Activated T-cell treated with anti-CD3 and anti-CD28 coated beads, Interleukin-2, amount 50 U/mL, for 24 hours (primary cell): ENCODE measurements at regions not wholly inside any gene's neighbourhood (a gene's known extent, or its start where the extent isn't known, plus 50 kb on each side); places are given as distances from the start of the nearest gene placed in this dataset.

Experiments
- DNase-seq: peaks from one replicate; pipeline ENCODE4 v3.0.0-alpha.2; 2020
- H3K27ac Mint-ChIP-seq: 2 replicates; pipeline ENCODE4 v1.8.0; 2020; ENCODE audit warnings: mild to moderate bottlenecking, mixed read lengths
- H3K27me3 Mint-ChIP-seq: 2 replicates; pipeline ENCODE4 v1.8.0; 2020; ENCODE audit warnings: mixed read lengths
- H3K36me3 Mint-ChIP-seq: 2 replicates; pipeline ENCODE4 v1.8.0; 2020; ENCODE audit warnings: low read depth, mixed read lengths
- H3K4me1 Mint-ChIP-seq: 2 replicates; pipeline ENCODE4 v1.8.0; 2020; ENCODE audit warnings: low read depth, mixed read lengths
- H3K4me3 Mint-ChIP-seq: 2 replicates; pipeline ENCODE4 v1.8.0; 2020; ENCODE audit warnings: mild to moderate bottlenecking, moderate library complexity, mixed read lengths
- H3K9me3 Mint-ChIP-seq: 2 replicates; pipeline ENCODE4 v1.8.0; 2020; ENCODE audit warnings: mixed read lengths

DNA sequence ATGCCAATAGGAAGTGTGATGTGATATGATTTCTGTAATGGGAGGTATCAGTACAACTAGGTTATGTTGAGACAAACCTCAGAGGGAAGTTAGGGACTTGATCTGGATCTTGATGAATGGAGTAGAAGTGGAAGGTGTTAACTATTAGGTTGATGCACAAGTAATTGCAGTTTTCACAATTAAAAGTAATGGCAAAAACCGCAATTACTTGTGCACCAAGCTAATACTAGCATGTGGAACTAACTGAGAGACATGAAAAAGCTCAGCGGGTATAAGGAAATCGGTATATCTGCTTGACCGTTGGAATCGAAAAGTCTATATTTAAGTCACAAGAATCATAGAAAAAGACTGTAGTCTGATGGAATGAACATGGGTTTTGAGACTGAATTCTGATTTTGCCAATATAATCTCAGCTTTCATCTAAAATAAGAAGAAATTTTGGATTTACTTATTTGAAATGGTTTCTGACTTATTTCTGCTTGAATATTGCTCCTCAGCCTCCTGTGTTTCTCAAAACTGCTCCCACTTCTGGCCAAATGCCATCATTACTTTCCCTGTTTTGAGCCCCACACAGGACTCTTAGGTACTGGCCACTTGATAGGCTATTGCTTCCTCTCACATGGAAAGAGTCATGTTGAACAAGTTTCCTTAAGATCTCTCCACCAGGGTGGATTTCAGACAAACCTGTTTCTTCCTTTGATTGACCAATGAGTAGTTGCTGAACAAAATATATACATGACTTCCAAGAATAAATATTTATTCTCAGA, 271.5 kb upstream of the COL8A1 start:
- Mint-ChIP-seq H3K4me3 (no peak overlapping the region), H3K27me3 (no peaks in the 10 kb centered on the region), H3K36me3 (no peaks in the 10 kb centered on the region), H3K9me3 (peaks cover 6% of the 10 kb centered on the region), H3K4me1 (no peaks in the 10 kb centered on the region), H3K27ac (no peak overlapping the region)
- no peak for DNase-seq

DNA sequence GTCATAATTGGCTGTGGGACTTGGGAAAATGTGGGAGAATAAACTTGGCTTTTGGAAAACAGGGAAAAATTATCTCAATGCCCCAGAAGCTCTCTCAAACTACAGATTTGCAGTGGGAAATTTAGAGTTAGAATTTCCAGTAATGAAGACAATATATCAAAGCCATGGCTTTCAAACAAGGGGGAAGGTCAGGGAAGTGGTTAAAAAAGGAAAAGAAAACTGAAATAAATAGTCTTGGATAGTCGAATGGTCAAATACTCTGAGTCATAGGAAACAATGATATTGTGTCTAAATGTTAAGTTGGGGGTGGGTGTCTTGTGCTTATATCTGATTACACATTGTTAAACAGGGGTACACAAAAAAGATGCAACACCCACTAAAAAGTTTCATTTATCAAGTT, 272.4 kb upstream of the COL8A1 start:
- peaks cover 4% of the 10 kb centered on the region for H3K9me3 Mint-ChIP-seq
- no peaks in the 10 kb centered on the region for H3K4me1 Mint-ChIP-seq
- no peak for DNase-seq
- H3K36me3 Mint-ChIP-seq = no peaks in the 10 kb centered on the region
- H3K27me3 Mint-ChIP-seq = no peaks in the 10 kb centered on the region
- no peak overlapping the region for H3K27ac Mint-ChIP-seq
- H3K4me3 Mint-ChIP-seq = no peak overlapping the region

DNA sequence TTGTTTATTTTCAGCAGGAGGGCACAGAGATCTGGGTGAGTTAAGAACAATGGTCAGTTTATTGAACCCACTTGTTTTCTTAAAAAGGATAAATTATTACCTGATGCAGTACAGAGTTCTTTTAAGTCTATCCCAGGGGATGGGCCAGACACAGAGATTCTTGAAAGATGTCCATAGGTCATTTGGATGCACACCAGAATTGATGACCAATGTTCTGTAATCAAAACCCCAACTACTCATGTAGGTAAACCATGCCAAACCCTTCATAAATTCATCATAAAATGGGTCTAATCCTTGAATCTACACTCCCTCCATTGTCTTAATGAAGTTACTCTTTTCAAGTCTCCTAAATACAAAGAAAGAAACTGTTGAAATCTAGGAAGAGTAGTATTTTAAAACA, 273.0 kb upstream of the COL8A1 start:
- Mint-ChIP-seq H3K36me3 (no peaks in the 10 kb centered on the region), H3K27me3 (no peaks in the 10 kb centered on the region), H3K4me1 (no peaks in the 10 kb centered on the region), H3K4me3 (no peak overlapping the region), H3K9me3 (peaks cover 4% of the 10 kb centered on the region), H3K27ac (no peak overlapping the region)
- no peak for DNase-seq

DNA sequence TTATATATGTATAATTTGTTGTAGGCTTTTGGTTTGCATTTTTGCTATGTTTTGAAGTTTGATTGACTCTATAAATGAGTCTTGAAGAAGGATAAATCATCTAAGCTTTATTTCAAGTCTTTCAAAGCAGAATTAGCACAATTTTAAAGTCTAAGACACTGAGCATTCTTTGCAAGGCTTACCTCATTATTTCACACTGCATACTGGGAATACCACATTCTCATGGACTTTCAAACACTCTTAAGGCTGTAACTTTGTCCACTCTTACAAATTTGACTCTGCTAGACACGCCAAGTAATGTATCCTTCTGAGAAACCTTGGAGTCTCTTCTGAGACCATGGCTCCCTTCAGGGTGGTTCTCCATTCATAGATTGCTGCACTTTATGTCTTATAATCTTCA, 281.3 kb upstream of the COL8A1 start:
- Mint-ChIP-seq H3K9me3 (no peaks in the 10 kb centered on the region), H3K27me3 (no peaks in the 10 kb centered on the region), H3K4me1 (no peaks in the 10 kb centered on the region), H3K27ac (no peak overlapping the region), H3K36me3 (no peaks in the 10 kb centered on the region), H3K4me3 (no peak overlapping the region)
- DNase-seq = no peak

DNA sequence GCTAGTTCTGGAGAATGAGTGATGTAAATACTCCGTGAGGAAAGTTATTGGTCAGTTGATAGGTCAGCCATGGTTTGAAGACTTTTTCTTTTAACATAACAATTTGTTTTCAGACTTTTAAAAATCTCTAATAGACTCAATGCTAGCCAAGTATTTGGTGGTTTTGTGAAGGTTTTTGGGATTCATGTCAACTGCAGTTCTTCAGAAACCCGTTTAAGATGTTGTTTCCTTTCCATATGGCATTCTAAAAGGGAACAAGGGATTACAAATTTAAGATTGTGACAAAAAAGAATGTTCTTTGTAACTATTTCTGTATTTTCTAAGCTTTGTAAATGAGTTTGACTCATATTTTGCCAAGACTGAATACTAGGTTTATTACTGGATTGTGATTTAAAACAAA, 281.7 kb upstream of the COL8A1 start:
- DNase-seq = no peak
- H3K9me3 Mint-ChIP-seq = no peaks in the 10 kb centered on the region
- H3K27me3 Mint-ChIP-seq = no peaks in the 10 kb centered on the region
- no peaks in the 10 kb centered on the region for H3K4me1 Mint-ChIP-seq
- no peak overlapping the region for H3K27ac Mint-ChIP-seq
- H3K36me3 Mint-ChIP-seq = no peaks in the 10 kb centered on the region
- no peak overlapping the region for H3K4me3 Mint-ChIP-seq

DNA sequence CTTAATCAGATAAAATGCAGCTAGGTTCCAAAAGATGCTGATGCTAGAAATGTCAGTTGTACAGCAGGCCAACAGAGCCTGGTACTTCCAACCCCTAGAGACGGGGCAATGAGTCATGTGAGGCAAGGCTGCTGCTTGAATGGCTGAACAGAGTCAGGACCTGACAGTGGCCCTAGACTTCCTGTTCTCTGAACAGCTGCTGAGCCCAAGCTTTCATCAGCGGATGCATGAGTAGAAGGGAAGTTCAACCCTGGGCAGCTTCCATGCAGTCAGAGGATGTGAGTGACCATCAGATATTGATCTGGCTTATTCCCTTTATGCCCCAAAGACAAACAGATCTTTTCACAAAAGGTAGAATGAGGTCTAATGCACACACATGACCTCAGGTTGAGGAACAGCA, 282.9 kb upstream of the COL8A1 start:
- Mint-ChIP-seq H3K4me1 (no peaks in the 10 kb centered on the region), H3K9me3 (no peaks in the 10 kb centered on the region), H3K4me3 (no peak overlapping the region), H3K27me3 (no peaks in the 10 kb centered on the region), H3K27ac (no peak overlapping the region), H3K36me3 (no peaks in the 10 kb centered on the region)
- DNase-seq = no peak

DNA sequence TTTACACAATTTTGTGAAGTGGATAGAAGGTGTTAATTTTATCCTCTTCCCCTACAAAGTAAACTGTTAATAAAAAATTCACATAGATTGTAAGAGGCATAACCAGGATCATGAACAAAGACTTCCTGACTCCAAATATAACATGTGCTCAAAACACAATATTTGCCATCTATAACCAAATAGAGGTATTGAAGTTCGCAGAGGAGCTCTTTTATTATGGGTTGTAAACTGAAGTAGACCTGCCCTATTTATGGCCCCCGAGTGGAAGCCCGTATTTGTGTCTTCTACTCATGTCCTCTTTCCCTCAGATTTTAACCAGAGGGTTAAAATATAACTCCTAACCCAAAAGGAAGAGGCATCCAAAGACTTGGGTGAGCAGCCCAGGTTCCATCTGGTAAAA, 285.6 kb upstream of the COL8A1 start:
- no peaks in the 10 kb centered on the region for H3K4me1 Mint-ChIP-seq
- no peaks in the 10 kb centered on the region for H3K27me3 Mint-ChIP-seq
- H3K9me3 Mint-ChIP-seq = no peaks in the 10 kb centered on the region
- no peak overlapping the region for H3K27ac Mint-ChIP-seq
- no peak for DNase-seq
- H3K4me3 Mint-ChIP-seq = no peak overlapping the region
- no peaks in the 10 kb centered on the region for H3K36me3 Mint-ChIP-seq

DNA sequence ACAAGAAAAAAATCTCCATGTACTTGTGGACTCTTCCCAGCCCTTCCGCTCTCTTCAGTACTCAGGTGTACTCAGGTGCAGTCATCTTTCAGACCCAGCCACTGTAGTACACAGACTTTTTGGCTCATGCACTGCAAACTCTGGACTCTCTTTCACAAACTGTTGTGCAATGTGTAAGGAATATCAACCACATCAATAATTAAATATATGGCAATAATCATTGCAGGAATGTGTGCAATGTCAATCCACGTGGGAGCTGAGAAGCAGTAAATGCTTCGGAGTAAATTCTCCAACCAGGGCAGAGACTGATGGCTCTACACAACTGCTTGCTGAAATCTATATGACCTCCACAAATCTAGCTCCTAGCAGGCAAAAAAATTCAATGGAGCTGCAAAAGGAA, 287.3 kb upstream of the COL8A1 start:
- Mint-ChIP-seq H3K4me3 (no peak overlapping the region), H3K9me3 (no peaks in the 10 kb centered on the region), H3K27ac (no peak overlapping the region), H3K27me3 (no peaks in the 10 kb centered on the region), H3K36me3 (no peaks in the 10 kb centered on the region), H3K4me1 (no peaks in the 10 kb centered on the region)
- DNase-seq = no peak

DNA sequence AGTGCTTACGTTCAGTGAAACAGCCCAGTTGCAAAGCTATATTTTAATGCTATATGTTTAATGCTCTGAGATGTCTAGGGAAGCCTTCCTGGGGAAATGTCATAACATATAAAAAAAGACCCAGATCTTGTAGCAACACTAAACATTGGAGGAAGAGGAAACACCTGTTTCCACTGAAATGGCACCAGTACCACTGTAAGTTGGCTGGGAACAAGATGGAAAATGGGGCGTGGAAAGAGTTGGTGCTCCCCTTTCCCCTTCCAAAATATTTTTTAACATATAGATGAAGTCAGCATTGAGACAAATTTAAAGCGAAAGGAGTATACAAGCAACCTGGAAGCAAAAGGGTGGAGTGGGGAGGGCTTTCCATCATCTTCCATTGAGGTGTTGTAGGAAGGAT, 289.9 kb upstream of the COL8A1 start:
- no peak overlapping the region for H3K27ac Mint-ChIP-seq
- no peaks in the 10 kb centered on the region for H3K4me1 Mint-ChIP-seq
- H3K27me3 Mint-ChIP-seq = no peaks in the 10 kb centered on the region
- no peak overlapping the region for H3K4me3 Mint-ChIP-seq
- H3K36me3 Mint-ChIP-seq = no peaks in the 10 kb centered on the region
- no peaks in the 10 kb centered on the region for H3K9me3 Mint-ChIP-seq
- no peak for DNase-seq

DNA sequence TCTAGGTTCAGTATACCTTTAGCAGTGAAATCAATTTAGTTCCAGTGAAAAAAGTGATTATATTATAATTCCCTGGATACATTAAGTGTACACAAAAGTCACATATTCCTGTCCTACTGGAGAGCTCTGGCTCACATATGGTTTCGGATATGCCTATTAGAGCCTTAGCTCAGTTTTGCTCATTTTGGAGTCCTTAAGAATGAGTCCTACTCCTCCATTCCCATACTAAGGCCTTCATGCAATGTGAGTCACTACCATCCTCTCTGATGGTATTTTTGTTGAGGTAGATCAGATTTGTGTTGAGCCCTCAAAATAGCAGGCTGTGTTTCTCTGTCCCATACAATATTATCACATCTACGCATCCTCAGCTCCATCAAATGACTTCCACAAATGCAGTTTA, 294.2 kb upstream of the COL8A1 start:
- Mint-ChIP-seq H3K27me3 (no peaks in the 10 kb centered on the region), H3K27ac (no peak overlapping the region)
- DNase-seq = no peak

DNA sequence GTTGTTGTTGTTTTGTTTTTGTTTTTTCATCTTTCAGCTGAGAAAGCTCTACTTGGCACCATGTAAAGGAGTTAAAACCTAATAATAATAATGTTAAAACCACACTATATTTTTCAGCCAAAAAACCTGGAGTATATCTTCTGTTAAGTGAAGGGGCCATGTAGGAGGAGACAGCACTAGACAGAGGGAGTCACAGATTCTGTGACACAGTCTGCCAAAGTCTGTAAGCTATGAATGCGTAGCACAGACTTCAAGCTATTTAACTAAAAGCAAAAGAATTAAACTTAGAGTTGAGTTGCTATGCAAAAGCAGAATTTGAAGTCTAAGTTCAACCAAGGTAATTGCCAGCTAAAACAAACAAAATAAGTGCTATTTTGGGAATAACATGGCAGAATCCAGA, 296.0 kb upstream of the COL8A1 start:
- Mint-ChIP-seq H3K27me3 (no peaks in the 10 kb centered on the region), H3K9me3 (peaks cover 5% of the 10 kb centered on the region), H3K36me3 (no peaks in the 10 kb centered on the region), H3K4me3 (no peak overlapping the region), H3K27ac (no peak overlapping the region), H3K4me1 (no peaks in the 10 kb centered on the region)
- no peak for DNase-seq

More for the DNA sequence above, 294.2 kb upstream of the COL8A1 start:
- no peaks in the 10 kb centered on the region for H3K4me1 Mint-ChIP-seq
- no peaks in the 10 kb centered on the region for H3K36me3 Mint-ChIP-seq
- H3K9me3 Mint-ChIP-seq = peaks cover 5% of the 10 kb centered on the region
- no peak overlapping the region for H3K4me3 Mint-ChIP-seq

DNA sequence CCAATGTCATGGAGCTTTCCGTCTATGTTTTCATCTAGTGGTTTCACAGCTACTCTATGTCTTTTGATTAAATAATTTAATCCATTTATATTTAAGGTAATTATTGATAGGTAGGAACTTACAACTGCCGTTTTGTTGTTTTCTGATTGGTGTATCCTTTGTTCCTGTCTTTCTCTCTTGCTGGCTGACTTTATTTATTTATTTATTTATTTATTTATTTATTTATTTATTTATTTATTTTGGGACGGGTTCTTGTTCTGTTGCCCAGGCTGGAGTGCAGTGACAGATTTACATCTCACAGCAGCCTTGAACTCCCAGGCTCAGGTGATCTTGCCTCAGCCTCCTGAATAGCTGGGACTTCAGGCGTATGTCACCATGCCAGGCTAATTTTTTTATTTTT, 299.2 kb upstream of the COL8A1 start:
- no peak overlapping the region for H3K4me3 Mint-ChIP-seq
- peaks cover 5% of the 10 kb centered on the region for H3K9me3 Mint-ChIP-seq
- no peaks in the 10 kb centered on the region for H3K27me3 Mint-ChIP-seq
- no peaks in the 10 kb centered on the region for H3K36me3 Mint-ChIP-seq
- no peak for DNase-seq
- no peaks in the 10 kb centered on the region for H3K4me1 Mint-ChIP-seq
- no peak overlapping the region for H3K27ac Mint-ChIP-seq

DNA sequence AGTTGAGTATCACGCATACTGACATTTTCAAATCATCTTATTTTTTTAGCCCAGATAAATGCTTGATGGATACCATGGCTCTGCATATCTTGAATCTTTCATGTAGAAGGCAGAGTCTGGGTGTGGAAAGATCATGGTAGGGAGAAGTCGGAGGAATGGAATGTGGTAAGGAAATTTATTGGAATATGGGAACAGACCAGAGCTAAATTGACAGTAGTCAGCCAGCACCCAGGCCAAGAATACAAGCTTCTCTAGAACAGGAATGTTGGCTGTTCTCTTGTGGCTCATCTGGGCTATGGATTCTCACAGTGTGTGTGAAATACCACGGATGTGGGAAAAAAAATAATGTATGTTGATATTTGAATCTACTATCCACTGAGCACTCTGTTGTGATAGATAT, 305.7 kb upstream of the COL8A1 start:
- Mint-ChIP-seq H3K36me3 (no peaks in the 10 kb centered on the region), H3K4me3 (no peak overlapping the region), H3K4me1 (no peaks in the 10 kb centered on the region), H3K9me3 (no peaks in the 10 kb centered on the region), H3K27ac (no peak overlapping the region), H3K27me3 (no peaks in the 10 kb centered on the region)
- DNase-seq = no peak

DNA sequence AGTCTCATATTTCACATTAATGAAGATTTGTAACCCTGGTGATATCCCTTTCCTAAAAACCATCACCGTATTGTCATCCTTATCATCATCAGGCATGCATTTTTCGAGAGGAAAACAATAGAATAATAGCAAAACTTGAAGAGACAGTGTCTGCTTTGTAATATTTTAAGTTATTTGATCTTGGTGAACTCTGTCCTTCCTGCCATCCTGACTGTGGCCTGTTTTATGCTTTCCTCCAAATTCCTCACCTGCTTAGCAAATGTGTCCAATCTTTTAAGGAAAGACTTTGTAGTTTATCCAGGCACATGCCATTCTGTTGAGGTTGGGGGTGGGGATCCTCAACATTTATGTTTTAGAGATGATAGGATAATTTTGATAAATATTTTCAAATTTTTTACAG, 306.1 kb upstream of the COL8A1 start:
- Mint-ChIP-seq H3K4me3 (no peak overlapping the region), H3K27me3 (no peaks in the 10 kb centered on the region), H3K36me3 (no peaks in the 10 kb centered on the region), H3K27ac (no peak overlapping the region), H3K9me3 (peaks cover 1% of the 10 kb centered on the region), H3K4me1 (no peaks in the 10 kb centered on the region)
- no peak for DNase-seq

DNA sequence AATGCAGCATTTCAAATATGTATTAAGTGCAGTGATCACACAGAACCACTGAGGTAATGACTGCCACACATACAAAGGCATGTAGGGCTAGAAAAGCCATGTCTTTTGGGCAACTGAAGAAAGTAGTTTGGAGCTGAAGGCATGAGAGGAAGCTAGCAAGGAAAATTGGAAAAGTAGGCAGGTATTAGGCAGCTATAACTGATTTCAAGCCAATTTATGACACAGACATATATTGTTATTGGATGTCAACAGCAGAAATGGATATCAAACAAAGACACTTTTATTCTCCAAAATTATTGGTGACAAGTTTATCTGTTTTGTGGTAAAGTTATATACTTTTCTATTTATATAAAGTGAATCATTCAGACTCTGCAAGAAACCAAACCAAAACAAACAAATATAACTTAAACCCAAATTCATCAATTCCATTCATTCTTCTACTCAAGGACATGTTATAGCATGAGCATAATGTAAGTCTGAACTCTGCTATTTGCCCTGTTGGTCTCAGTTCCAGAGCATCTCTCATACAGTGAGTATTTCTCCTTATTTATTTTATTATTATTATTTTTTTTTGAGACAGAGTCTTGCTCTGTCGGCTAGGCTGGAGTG, 307.4 kb upstream of the COL8A1 start:
- Mint-ChIP-seq H3K27ac (no peak overlapping the region), H3K4me1 (no peaks in the 10 kb centered on the region), H3K9me3 (peaks cover 5% of the 10 kb centered on the region), H3K36me3 (no peaks in the 10 kb centered on the region), H3K4me3 (no peak overlapping the region), H3K27me3 (no peaks in the 10 kb centered on the region)
- DNase-seq = no peak

DNA sequence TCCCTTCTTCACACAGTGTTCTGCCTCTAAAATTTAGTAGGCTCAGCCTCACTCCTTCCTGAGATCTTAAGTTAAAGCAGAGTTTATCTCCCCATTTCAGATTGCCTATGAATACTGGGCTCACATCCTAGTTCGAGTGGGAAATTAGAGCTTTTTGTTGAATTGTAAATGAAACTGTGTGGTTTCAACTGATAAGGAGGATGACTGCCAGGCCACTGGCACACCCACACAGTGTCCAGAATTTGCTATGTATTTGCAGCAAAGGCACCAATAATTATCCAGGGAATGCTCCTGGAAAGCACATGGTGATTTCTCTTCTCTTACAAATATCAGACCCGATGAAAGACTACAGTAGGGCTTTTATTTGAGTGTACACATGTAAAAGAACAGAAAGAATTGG, 308.1 kb upstream of the COL8A1 start:
- Mint-ChIP-seq H3K4me3 (no peak overlapping the region), H3K27ac (no peak overlapping the region), H3K4me1 (no peaks in the 10 kb centered on the region), H3K9me3 (peaks cover 5% of the 10 kb centered on the region), H3K27me3 (no peaks in the 10 kb centered on the region), H3K36me3 (no peaks in the 10 kb centered on the region)
- DNase-seq = no peak
